ENCODE measurements at regions not wholly inside any gene's neighbourhood (a gene's known extent, or its start where the extent isn't known, plus 50 kb on each side); places are given as distances from the start of the nearest gene placed in this dataset.

- peaks cover 0 to 9% of the 10 kb centered on the region in 2 donors for H3K9me3 ChIP-seq
- no peak overlapping the region for H3K4me3 ChIP-seq
- H3K27ac ChIP-seq, result no peak overlapping the region
- H3K4me1 ChIP-seq, result no peaks in the 10 kb centered on the region
- intact Hi-C loops (cut with DNase I; ENCODE audit: low total_unique reads), result no loop called here
- no peak for DNase-seq (ENCODE audit: low spot score in 2 of 2)
- no peaks in the 10 kb centered on the region for H3K27me3 ChIP-seq
- TF ChIP-seq POLR2A (IDR thresholded peaks at IDR 0.05) (no peak), POLR2AphosphoS5 (IDR thresholded peaks at IDR 0.05) (no peak)
- TF ChIP-seq, protein P1, sequence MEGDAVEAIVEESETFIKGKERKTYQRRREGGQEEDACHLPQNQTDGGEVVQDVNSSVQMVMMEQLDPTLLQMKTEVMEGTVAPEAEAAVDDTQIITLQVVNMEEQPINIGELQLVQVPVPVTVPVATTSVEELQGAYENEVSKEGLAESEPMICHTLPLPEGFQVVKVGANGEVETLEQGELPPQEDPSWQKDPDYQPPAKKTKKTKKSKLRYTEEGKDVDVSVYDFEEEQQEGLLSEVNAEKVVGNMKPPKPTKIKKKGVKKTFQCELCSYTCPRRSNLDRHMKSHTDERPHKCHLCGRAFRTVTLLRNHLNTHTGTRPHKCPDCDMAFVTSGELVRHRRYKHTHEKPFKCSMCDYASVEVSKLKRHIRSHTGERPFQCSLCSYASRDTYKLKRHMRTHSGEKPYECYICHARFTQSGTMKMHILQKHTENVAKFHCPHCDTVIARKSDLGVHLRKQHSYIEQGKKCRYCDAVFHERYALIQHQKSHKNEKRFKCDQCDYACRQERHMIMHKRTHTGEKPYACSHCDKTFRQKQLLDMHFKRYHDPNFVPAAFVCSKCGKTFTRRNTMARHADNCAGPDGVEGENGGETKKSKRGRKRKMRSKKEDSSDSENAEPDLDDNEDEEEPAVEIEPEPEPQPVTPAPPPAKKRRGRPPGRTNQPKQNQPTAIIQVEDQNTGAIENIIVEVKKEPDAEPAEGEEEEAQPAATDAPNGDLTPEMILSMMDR (IDR thresholded peaks at IDR 0.05), result no peak
- H3K36me3 ChIP-seq, result no peaks in the 10 kb centered on the region
Measured at GRCh38 chr12:65611396-65611795, 212.9 kb upstream of the HMGA2 start.

GRCh38 chr12:65612440-65612839 is 211.8 kb upstream of the HMGA2 start:
- Histone ChIP-seq H3K27me3 (no peaks in the 10 kb centered on the region), H3K9me3 (peaks cover 0 to 9% of the 10 kb centered on the region in 2 donors), H3K27ac (no peak overlapping the region), H3K4me1 (no peaks in the 10 kb centered on the region), H3K4me3 (no peak overlapping the region), H3K36me3 (no peaks in the 10 kb centered on the region)
- intact Hi-C loops (cut with DNase I; ENCODE audit: low total_unique reads), result no loop called here
- TF ChIP-seq POLR2A (IDR thresholded peaks at IDR 0.05), result no peak
- TF ChIP-seq POLR2AphosphoS5 (IDR thresholded peaks at IDR 0.05), result no peak
- TF ChIP-seq, protein P1 (IDR thresholded peaks at IDR 0.05), result no peak
- no peak for DNase-seq (ENCODE audit: low spot score in 2 of 2)

- Histone ChIP-seq H3K36me3 (no peaks in the 10 kb centered on the region), H3K27me3 (no peaks in the 10 kb centered on the region), H3K4me3 (no peak overlapping the region), H3K4me1 (no peaks in the 10 kb centered on the region), H3K9me3 (no peaks in the 10 kb centered on the region), H3K27ac (no peak overlapping the region)
- DNase-seq (ENCODE audit: low spot score in 2 of 2), result no peak
- TF ChIP-seq, protein P1 (IDR thresholded peaks at IDR 0.05), result no peak
- TF ChIP-seq POLR2AphosphoS5 (IDR thresholded peaks at IDR 0.05) (no peak), POLR2A (IDR thresholded peaks at IDR 0.05) (no peak)
- intact Hi-C loops (cut with DNase I; ENCODE audit: low total_unique reads), result no loop called here
Measured at GRCh38 chr12:65613692-65614091, 210.6 kb upstream of the HMGA2 start.

DNA sequence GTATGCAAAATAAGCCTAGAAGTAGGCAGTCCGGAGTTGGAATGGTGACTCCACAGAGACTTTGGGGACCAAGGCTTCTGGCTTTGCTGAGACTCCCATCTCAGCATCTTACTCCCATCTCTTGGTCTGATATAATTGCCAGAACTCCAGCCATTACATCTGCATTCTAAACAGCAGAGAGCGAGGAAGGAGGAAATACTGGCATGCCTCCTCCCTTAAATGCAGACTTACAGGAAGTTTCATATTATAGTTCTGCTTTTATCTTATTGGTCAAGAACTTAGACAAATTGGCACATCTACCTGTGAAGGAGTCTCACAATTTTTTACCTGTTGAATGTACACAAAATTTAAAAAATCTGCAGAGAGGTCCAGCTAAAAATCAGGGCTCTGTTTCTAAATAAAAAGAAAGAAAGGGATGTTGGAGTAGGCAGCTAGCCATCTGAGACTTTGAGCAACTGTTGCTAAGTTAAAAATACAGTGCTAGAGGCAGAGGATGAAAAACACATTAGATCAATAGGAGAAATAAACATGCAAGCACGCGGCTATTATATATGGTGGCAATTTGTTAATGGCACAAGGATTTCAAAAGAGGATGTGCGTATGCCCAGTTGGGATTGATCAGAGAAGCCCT is 209.9 kb upstream of the HMGA2 start:
- H3K4me1 ChIP-seq, result no peaks in the 10 kb centered on the region
- H3K9me3 ChIP-seq, result no peaks in the 10 kb centered on the region
- no peaks in the 10 kb centered on the region for H3K36me3 ChIP-seq
- intact Hi-C loops (cut with DNase I; ENCODE audit: low total_unique reads), result no loop called here
- TF ChIP-seq, protein P1 (IDR thresholded peaks at IDR 0.05), result no peak
- TF ChIP-seq POLR2A (IDR thresholded peaks at IDR 0.05), result no peak
- no peak for TF ChIP-seq POLR2AphosphoS5 (IDR thresholded peaks at IDR 0.05)
- no peak overlapping the region for H3K27ac ChIP-seq
- H3K27me3 ChIP-seq, result no peaks in the 10 kb centered on the region
- no peak for DNase-seq (ENCODE audit: low spot score in 2 of 2)
- H3K4me3 ChIP-seq, result no peak overlapping the region

DNA sequence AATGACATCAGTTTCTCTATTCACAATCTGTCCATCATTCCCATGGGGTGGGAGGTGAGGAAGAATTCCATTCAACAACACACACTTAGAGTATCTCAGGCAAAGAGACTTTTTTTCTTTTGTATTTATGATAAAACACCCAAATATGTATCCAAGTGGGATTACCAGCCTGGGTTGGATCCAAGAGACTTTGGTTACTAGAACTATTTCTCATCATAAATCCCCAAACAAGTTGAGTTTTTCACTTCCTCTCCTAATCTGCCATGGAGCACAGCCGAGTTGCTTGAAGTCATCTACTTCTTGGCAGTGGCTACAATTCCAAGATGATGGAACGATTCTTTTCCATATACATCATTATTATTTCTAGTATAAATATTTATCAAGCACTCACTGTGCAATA is 209.2 kb upstream of the HMGA2 start:
- H3K4me3 ChIP-seq, result no peak overlapping the region
- no peaks in the 10 kb centered on the region for H3K4me1 ChIP-seq
- TF ChIP-seq POLR2A (IDR thresholded peaks at IDR 0.05) (no peak), POLR2AphosphoS5 (IDR thresholded peaks at IDR 0.05) (no peak)
- TF ChIP-seq, protein P1 (IDR thresholded peaks at IDR 0.05), result no peak
- no peak overlapping the region for H3K27ac ChIP-seq
- no peaks in the 10 kb centered on the region for H3K36me3 ChIP-seq
- no peaks in the 10 kb centered on the region for H3K9me3 ChIP-seq
- no peak for DNase-seq (ENCODE audit: low spot score in 2 of 2)
- intact Hi-C loops (cut with DNase I; ENCODE audit: low total_unique reads), result no loop called here
- no peaks in the 10 kb centered on the region for H3K27me3 ChIP-seq
